HCT116 (cell line): ENCODE measurements at regions not wholly inside any gene's neighbourhood (a gene's known extent, or its start where the extent isn't known, plus 50 kb on each side); places are given as distances from the start of the nearest gene placed in this dataset.

Source experiments
- ATAC-seq: fragments of 200-7000 bp; cut with Tn5 transposase; 2 replicates; pipeline ENCODE4 v1.9.1; 2020; ENCODE audit warnings: mild to moderate bottlenecking, moderate library complexity
- BruUV-seq: library from RNA; stranded (reverse); fragments of 400-500 nt; replicated peaks from 2 replicates; lab custom pipeline; 2021; lab: Mats Ljungman, UMichigan
- CTCF ChIA-PET: fragments of 300-600 bp; sonication (Branson Sonifier 250); formaldehyde crosslinking; loops from one replicate; lab custom pipeline; 2021; ENCODE audit warnings: antibody characterized with exemption; lab: Charles Lee
- POLR2A ChIA-PET: fragments of 300-600, 350-600 bp; sonication (Branson Sonifier 250); formaldehyde crosslinking; loops from one replicate; lab custom pipeline; 2021; ENCODE audit warnings: antibody characterized with exemption; lab: Charles Lee
- RAD21 ChIA-PET, 2 experiments: fragments of 300-600 bp; sonication (Branson Sonifier 250); formaldehyde crosslinking; loops; one replicate each; lab custom pipeline; 2023; ENCODE audit warnings: low total read pairs in 2 of 2; ENCODE audit not compliant: uncharacterized antibody in 2 of 2, unreplicated experiment in 2 of 2, low non-redundant PET in 1 of 2; lab: Charles Lee
- DNase-seq: peaks from one replicate; pipeline ENCODE4 v3.0.0-alpha.2; 2010; ENCODE audit warnings: low read depth, low spot score
- H2AFZ ChIP-seq: fragments of 200-600 bp; shearing (Covaris generic), sonication (generic); 2 replicates; pipeline ENCODE4 v1.6.1; 2017; ENCODE audit warnings: low read depth, mixed run types, mixed read lengths, antibody characterized with exemption, low read length; ENCODE audit not compliant: poor library complexity, severe bottlenecking
- H3K27ac ChIP-seq: 2 replicates; pipeline ENCODE4 v1.5.1; 2012; ENCODE audit warnings: low read depth, low read length
- H3K27me3 ChIP-seq: fragments of 200-600 bp; sonication (generic); 2 replicates; pipeline ENCODE4 v1.6.1; 2016; ENCODE audit warnings: mixed run types, low read length, mixed read lengths; ENCODE audit not compliant: insufficient read depth
- H3K36me3 ChIP-seq, 2 experiments: fragments of 200-500 bp in 1 of 2; fragments of 200-600 bp in 1 of 2; sonication (Bioruptor generic) in 1 of 2; sonication (generic) in 1 of 2; 2 replicates each; pipeline versions ENCODE4 v1.5.1 to v1.6.1; 2014 to 2016; ENCODE audit warnings: low read length in 2 of 2, inconsistent platforms in 1 of 2, mixed read lengths in 1 of 2, mixed run types in 1 of 2; ENCODE audit not compliant: insufficient read depth in 2 of 2, control insufficient read depth in 1 of 2
- H3K4me1 ChIP-seq, 2 experiments: fragments of 200-600 bp in 1 of 2; sonication (generic) in 1 of 2; 2 replicates each; pipeline versions ENCODE4 v1.5.1 to v1.6.1; 2012 to 2017; ENCODE audit warnings: low read length in 2 of 2, inconsistent platforms in 1 of 2, mild to moderate bottlenecking in 1 of 2, mixed read lengths in 1 of 2, mixed run types in 1 of 2, moderate library complexity in 1 of 2; ENCODE audit not compliant: insufficient read depth in 2 of 2, control insufficient read depth in 1 of 2
- H3K4me2 ChIP-seq: fragments of 200-600 bp; sonication (generic); 2 replicates; pipeline ENCODE4 v1.6.1; 2017; ENCODE audit warnings: mixed run types, low read length, mixed read lengths
- H3K4me3 ChIP-seq, 2 experiments: fragments of 200-600 bp in 1 of 2; sonication (generic) in 1 of 2; replicated peaks in 1 of 2; 2 replicates each; pipeline ENCODE4 v1.5.1; 2011 to 2016; ENCODE audit warnings: low read length in 2 of 2, control low read depth in 1 of 2, low read depth in 1 of 2, mild to moderate bottlenecking in 1 of 2, mixed read lengths in 1 of 2, mixed run types in 1 of 2
- H3K79me2 ChIP-seq: fragments of 200-600 bp; sonication (generic); 2 replicates; pipeline ENCODE4 v1.6.1; 2017; ENCODE audit warnings: mild to moderate bottlenecking, mixed run types, low read length, moderate library complexity, mixed read lengths; ENCODE audit not compliant: insufficient read depth
- H3K9ac ChIP-seq: fragments of 200-600 bp; sonication (generic); 2 replicates; pipeline ENCODE4 v1.6.1; 2016; ENCODE audit warnings: low read length, mixed read lengths
- H3K9me2 ChIP-seq: fragments of 200-600 bp; sonication (generic), shearing (Covaris generic); 2 replicates; pipeline ENCODE4 v1.6.1; 2017; ENCODE audit warnings: mixed run types, mild to moderate bottlenecking, moderate library complexity; ENCODE audit not compliant: insufficient read depth
- H3K9me3 ChIP-seq, 2 experiments: fragments of 200-500 bp in 1 of 2; fragments of 200-600 bp in 1 of 2; sonication (Bioruptor generic) in 1 of 2; sonication (generic) in 1 of 2; 2 replicates each; pipeline ENCODE4 v1.6.1; 2014 to 2017; ENCODE audit warnings: low read length in 2 of 2, mixed read lengths in 2 of 2, inconsistent platforms in 1 of 2, low read depth in 1 of 2, mild to moderate bottlenecking in 1 of 2, mixed run types in 1 of 2, moderate library complexity in 1 of 2; ENCODE audit not compliant: control insufficient read depth in 1 of 2, insufficient read depth in 1 of 2
- H4K20me1 ChIP-seq: fragments of 200-600 bp; sonication (generic), shearing (Covaris generic); 2 replicates; pipeline ENCODE4 v1.6.1; 2017; ENCODE audit warnings: mixed run types, mild to moderate bottlenecking, moderate library complexity; ENCODE audit not compliant: insufficient read depth
- CBX3 ChIP-seq: IDR thresholded peaks from 2 replicates; pipeline ENCODE4 v1.6.1; 2012; ENCODE audit warnings: low read depth
- CEBPB ChIP-seq: IDR thresholded peaks from 2 replicates; pipeline ENCODE4 v1.6.1; 2012; ENCODE audit warnings: low read depth
- EGR1 ChIP-seq: IDR thresholded peaks from 2 replicates; pipeline ENCODE4 v1.6.1; 2012; ENCODE audit warnings: low read depth
- ELF1 ChIP-seq: IDR thresholded peaks from 2 replicates; pipeline ENCODE4 v1.6.1; 2012; ENCODE audit warnings: low read depth, borderline replicate concordance
- EZH2 ChIP-seq: fragments of 200-600 bp; sonication (generic); IDR thresholded peaks from 2 replicates; pipeline ENCODE4 v1.6.1; 2017; ENCODE audit warnings: antibody characterized with exemption, mixed run types
- EZH2phosphoT487 ChIP-seq: fragments of 200-600 bp; IDR thresholded peaks from 2 replicates; pipeline ENCODE4 v1.6.1; 2018; ENCODE audit warnings: antibody characterized with exemption, borderline replicate concordance
- FOSL1 ChIP-seq: IDR thresholded peaks from 2 replicates; pipeline ENCODE4 v1.6.1; 2012; ENCODE audit warnings: low read depth
- JUND ChIP-seq: IDR thresholded peaks from 2 replicates; pipeline ENCODE4 v1.6.1; 2012
- POLR2A ChIP-seq: IDR thresholded peaks from 2 replicates; pipeline ENCODE4 v1.7.0; 2011; ENCODE audit warnings: borderline replicate concordance; ENCODE audit not compliant: insufficient read depth, insufficient read length; ENCODE audit errors: extremely low read depth
- SP1 ChIP-seq: IDR thresholded peaks from 2 replicates; pipeline ENCODE4 v1.6.1; 2012; ENCODE audit warnings: low read depth
- SRF ChIP-seq: IDR thresholded peaks from 2 replicates; pipeline ENCODE4 v1.6.1; 2012; ENCODE audit warnings: low read depth
- TCF7L2 ChIP-seq: IDR thresholded peaks from 2 replicates; pipeline ENCODE4 v1.7.0; 2011; ENCODE audit warnings: borderline replicate concordance, inconsistent platforms; ENCODE audit not compliant: insufficient read depth, insufficient read length; ENCODE audit errors: extremely low read depth
- YY1 ChIP-seq: IDR thresholded peaks from 2 replicates; pipeline ENCODE4 v1.6.1; 2011; ENCODE audit warnings: low read length, low read depth, moderate library complexity, mild to moderate bottlenecking; ENCODE audit not compliant: insufficient replicate concordance; ENCODE audit errors: extremely low read depth
- ZFX ChIP-seq: fragments of 450-650 bp; IDR thresholded peaks from 2 replicates; pipeline ENCODE4 v1.6.1; 2017
- ZNF274 ChIP-seq: fragments of 200-500 bp; sonication (Bioruptor generic); IDR thresholded peaks from 2 replicates; pipeline ENCODE4 v1.6.1; 2014; ENCODE audit warnings: mild to moderate bottlenecking, low read depth, low read length, inconsistent platforms
- intact Hi-C: fragments of 100-400 bp; cut with micrococcal nuclease; formaldehyde crosslinking; loops from 2 replicates; pipeline ENCODE4 v1.10.0; 2022
- TF ChIP-seq, protein P1 (sequence below): IDR thresholded peaks from 2 replicates; pipeline ENCODE4 v1.6.1; 2012
- TF ChIP-seq, protein P2 (sequence below): IDR thresholded peaks from 2 replicates; pipeline ENCODE4 v1.6.1; 2011; ENCODE audit warnings: mild to moderate bottlenecking, low read length, moderate library complexity; ENCODE audit not compliant: insufficient replicate concordance; ENCODE audit errors: extremely low read depth

DNA sequence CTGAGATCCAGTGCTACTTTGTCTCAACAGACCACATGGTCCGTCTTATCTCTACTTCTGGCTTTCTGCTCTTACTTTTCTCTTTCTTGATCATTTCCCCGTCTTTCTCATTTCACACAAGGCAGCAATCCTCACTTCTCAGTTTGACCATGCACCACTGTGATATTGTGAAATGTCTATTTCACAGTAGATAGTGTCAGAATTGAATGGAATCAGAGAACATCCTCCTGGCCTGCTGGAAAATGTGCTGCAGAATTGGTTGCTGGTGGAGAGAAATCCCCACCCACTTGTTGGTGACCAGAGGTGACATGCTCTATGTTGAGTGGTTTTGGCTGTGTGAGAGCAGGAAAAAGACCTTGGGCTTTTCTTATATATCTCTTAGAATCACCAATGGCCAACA, 57.8 kb upstream of the RCN1 start:
- no peaks in the 10 kb centered on the region for H3K4me1 ChIP-seq
- peaks cover 27% of the 10 kb centered on the region for H3K27me3 ChIP-seq
- H2AFZ ChIP-seq, result no peak overlapping the region
- DNase-seq (no peak), ATAC-seq (no peak)
- no peaks in the 10 kb centered on the region for H4K20me1 ChIP-seq
- H3K4me2 ChIP-seq, result no peak overlapping the region
- no peak for TF ChIP-seq EZH2phosphoT487
- TF ChIP-seq, protein P1, sequence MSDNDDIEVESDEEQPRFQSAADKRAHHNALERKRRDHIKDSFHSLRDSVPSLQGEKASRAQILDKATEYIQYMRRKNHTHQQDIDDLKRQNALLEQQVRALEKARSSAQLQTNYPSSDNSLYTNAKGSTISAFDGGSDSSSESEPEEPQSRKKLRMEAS, result no peak
- TF ChIP-seq POLR2A, result no peak
- TF ChIP-seq, protein P2, sequence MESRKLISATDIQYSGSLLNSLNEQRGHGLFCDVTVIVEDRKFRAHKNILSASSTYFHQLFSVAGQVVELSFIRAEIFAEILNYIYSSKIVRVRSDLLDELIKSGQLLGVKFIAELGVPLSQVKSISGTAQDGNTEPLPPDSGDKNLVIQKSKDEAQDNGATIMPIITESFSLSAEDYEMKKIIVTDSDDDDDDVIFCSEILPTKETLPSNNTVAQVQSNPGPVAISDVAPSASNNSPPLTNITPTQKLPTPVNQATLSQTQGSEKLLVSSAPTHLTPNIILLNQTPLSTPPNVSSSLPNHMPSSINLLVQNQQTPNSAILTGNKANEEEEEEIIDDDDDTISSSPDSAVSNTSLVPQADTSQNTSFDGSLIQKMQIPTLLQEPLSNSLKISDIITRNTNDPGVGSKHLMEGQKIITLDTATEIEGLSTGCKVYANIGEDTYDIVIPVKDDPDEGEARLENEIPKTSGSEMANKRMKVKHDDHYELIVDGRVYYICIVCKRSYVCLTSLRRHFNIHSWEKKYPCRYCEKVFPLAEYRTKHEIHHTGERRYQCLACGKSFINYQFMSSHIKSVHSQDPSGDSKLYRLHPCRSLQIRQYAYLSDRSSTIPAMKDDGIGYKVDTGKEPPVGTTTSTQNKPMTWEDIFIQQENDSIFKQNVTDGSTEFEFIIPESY, result no peak
- TF ChIP-seq ZNF274, result no peak
- TF ChIP-seq EGR1, result no peak
- no peak for TF ChIP-seq CEBPB
- no peak for TF ChIP-seq ELF1
- TF ChIP-seq EZH2, result no peak
- TF ChIP-seq SRF, result no peak
- TF ChIP-seq ZFX, result no peak
- no peak for TF ChIP-seq YY1
- TF ChIP-seq CBX3, result no peak
- TF ChIP-seq FOSL1, result no peak
- no peak for TF ChIP-seq TCF7L2
- no peak for TF ChIP-seq SP1
- TF ChIP-seq JUND, result no peak
- intact Hi-C loops, result no loop called here
- H3K79me2 ChIP-seq, result no peaks in the 10 kb centered on the region
- H3K9ac ChIP-seq, result no peak overlapping the region
- BruUV-seq, result no TSS peak
- no peaks in the 10 kb centered on the region for H3K9me2 ChIP-seq
- ChIA-PET POLR2A (no interaction called here), CTCF (no interaction called here), RAD21 (no interaction called here)
- no peaks in the 10 kb centered on the region for H3K36me3 ChIP-seq
- H3K4me3 ChIP-seq, result no peak overlapping the region
- H3K27ac ChIP-seq, result no peak overlapping the region
- no peaks in the 10 kb centered on the region for H3K9me3 ChIP-seq
